ENCODE measurements at regions not wholly inside any gene's neighbourhood (a gene's known extent, or its start where the extent isn't known, plus 50 kb on each side); places are given as distances from the start of the nearest gene placed in this dataset.

DNA sequence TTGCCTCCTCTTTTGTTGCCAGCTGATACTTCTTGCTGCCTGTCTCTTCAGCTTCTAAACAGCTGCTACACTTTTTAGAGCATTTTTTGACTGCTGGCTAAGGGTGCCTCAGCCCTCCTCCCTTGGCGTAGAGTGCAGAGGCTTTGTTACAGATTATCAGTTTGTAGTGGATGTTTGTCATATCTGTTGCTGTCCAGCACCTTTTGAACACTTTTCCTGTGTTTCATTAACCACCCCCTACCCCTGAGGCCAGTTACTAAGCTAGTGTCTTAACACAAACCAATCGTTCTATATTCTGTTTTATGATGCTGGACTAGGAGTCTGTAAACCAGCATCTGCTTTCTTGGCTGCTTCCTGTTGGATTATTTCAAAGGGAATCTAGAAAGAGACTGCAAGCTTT is 441.5 kb downstream of the DNAH5 start:
- ATAC-seq (ENCODE audit: low read depth in 2 of 2) = no peak
- Histone ChIP-seq H3K27me3 (ENCODE audit: control insufficient read depth, insufficient read depth, low read length) (no peaks in the 10 kb centered on the region), H3K4me3 (ENCODE audit: low read depth, low read length) (no peak overlapping the region), H3K9me3 (ENCODE audit: control insufficient read depth in 2 of 2, low read length in 2 of 2) (no peaks in the 10 kb centered on the region), H3K4me1 (ENCODE audit: control insufficient read depth, insufficient read depth, low read length, poor library complexity, severe bottlenecking) (no peaks in the 10 kb centered on the region), H3K36me3 (ENCODE audit: control insufficient read depth, insufficient read depth, low read length) (no peaks in the 10 kb centered on the region), H3K27ac (ENCODE audit: insufficient read depth, low read length, poor library complexity, severe bottlenecking) (no peak overlapping the region)
- DNase-seq = no peak
- H3K9me3 Mint-ChIP-seq = peaks cover 5 to 15% (median 10%) of the 10 kb centered on the region in 7 donors
- peaks cover 0 to 7% (median 0%) of the 10 kb centered on the region in 4 donors for H3K4me1 Mint-ChIP-seq
- H3K27me3 Mint-ChIP-seq = no peaks in the 10 kb centered on the region
- no peak overlapping the region for H3K27ac Mint-ChIP-seq
- no peaks in the 10 kb centered on the region for H3K36me3 Mint-ChIP-seq
- H3K4me3 Mint-ChIP-seq = no peak overlapping the region

- peaks cover 0 to 2% (median 0%) of the 10 kb centered on the region in 4 donors for H3K4me1 Mint-ChIP-seq
- H3K27ac ChIP-seq (ENCODE audit: insufficient read depth, low read length, poor library complexity, severe bottlenecking) = no peak overlapping the region
- H3K4me3 Mint-ChIP-seq = no peak overlapping the region
- H3K27me3 ChIP-seq (ENCODE audit: control insufficient read depth, insufficient read depth, low read length) = no peaks in the 10 kb centered on the region
- H3K4me1 ChIP-seq (ENCODE audit: control insufficient read depth, insufficient read depth, low read length, poor library complexity, severe bottlenecking) = no peaks in the 10 kb centered on the region
- no peak overlapping the region for H3K4me3 ChIP-seq (ENCODE audit: low read depth, low read length)
- H3K36me3 ChIP-seq (ENCODE audit: control insufficient read depth, insufficient read depth, low read length) = no peaks in the 10 kb centered on the region
- H3K36me3 Mint-ChIP-seq = no peaks in the 10 kb centered on the region
- peaks cover 1 to 20% (median 8%) of the 10 kb centered on the region in 7 donors for H3K9me3 Mint-ChIP-seq
- no peaks in the 10 kb centered on the region for H3K27me3 Mint-ChIP-seq
- no peak for ATAC-seq (ENCODE audit: low read depth in 2 of 2)
- no peak for DNase-seq
- H3K9me3 ChIP-seq (ENCODE audit: control insufficient read depth in 2 of 2, low read length in 2 of 2) = no peaks in the 10 kb centered on the region
- no peak overlapping the region for H3K27ac Mint-ChIP-seq
Measured at GRCh38 chr5:13501176-13501575, 443.3 kb downstream of the DNAH5 start.

GRCh38 chr5:13498279-13498678 is 446.2 kb downstream of the DNAH5 start:
- Histone ChIP-seq H3K36me3 (ENCODE audit: control insufficient read depth, insufficient read depth, low read length) (no peaks in the 10 kb centered on the region), H3K9me3 (ENCODE audit: control insufficient read depth in 2 of 2, low read length in 2 of 2) (no peaks in the 10 kb centered on the region), H3K27ac (ENCODE audit: insufficient read depth, low read length, poor library complexity, severe bottlenecking) (no peak overlapping the region), H3K4me1 (ENCODE audit: control insufficient read depth, insufficient read depth, low read length, poor library complexity, severe bottlenecking) (no peaks in the 10 kb centered on the region), H3K4me3 (ENCODE audit: low read depth, low read length) (no peak overlapping the region), H3K27me3 (ENCODE audit: control insufficient read depth, insufficient read depth, low read length) (no peaks in the 10 kb centered on the region)
- Mint-ChIP-seq H3K9me3 (peaks cover 1 to 25% (median 10%) of the 10 kb centered on the region in 7 donors), H3K4me1 (no peaks in the 10 kb centered on the region), H3K27me3 (no peaks in the 10 kb centered on the region), H3K36me3 (no peaks in the 10 kb centered on the region), H3K4me3 (no peak overlapping the region), H3K27ac (no peak overlapping the region)
- ATAC-seq (ENCODE audit: low read depth in 2 of 2) (no peak), DNase-seq (no peak)

DNA sequence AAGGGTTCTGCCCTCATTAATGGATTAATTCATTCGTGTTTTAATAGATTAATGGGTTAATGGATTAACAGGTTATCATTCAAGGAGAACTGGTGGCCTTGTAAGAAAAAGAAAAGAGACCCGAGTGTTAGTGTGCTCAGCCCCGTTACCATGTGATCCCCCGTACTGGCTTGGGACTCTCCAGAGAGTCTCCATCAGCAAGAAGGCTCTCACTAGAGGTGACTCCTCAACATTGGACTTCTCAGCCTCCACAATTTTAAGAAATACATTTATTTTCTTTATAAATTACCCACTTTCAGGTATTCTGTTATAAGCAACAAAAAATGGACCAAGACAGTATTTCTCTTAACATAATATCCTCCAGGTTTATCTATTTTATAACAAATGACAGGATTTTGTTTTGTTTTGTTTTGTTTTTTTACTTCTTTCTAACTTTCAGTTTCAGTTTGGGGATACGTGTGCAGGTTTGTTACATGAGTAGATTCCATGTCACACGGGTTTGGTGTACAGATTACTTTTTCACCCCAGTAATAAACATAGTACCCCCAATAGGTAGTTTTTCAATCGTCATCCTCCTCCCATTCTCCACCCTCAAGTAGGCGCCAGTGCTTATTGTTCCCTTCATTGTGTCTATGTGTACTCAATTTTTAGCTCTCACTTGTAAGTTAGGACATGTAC is 456.1 kb downstream of the DNAH5 start:
- Histone ChIP-seq H3K27ac (ENCODE audit: insufficient read depth, low read length, poor library complexity, severe bottlenecking) (no peak overlapping the region), H3K9me3 (ENCODE audit: control insufficient read depth in 2 of 2, low read length in 2 of 2) (no peaks in the 10 kb centered on the region), H3K27me3 (ENCODE audit: control insufficient read depth, insufficient read depth, low read length) (no peaks in the 10 kb centered on the region), H3K4me3 (ENCODE audit: low read depth, low read length) (no peak overlapping the region), H3K4me1 (ENCODE audit: control insufficient read depth, insufficient read depth, low read length, poor library complexity, severe bottlenecking) (no peaks in the 10 kb centered on the region), H3K36me3 (ENCODE audit: control insufficient read depth, insufficient read depth, low read length) (no peaks in the 10 kb centered on the region)
- Mint-ChIP-seq H3K4me1 (peaks cover 0 to 3% (median 0%) of the 10 kb centered on the region in 4 donors), H3K36me3 (no peaks in the 10 kb centered on the region), H3K4me3 (no peak overlapping the region), H3K27ac (no peak overlapping the region), H3K27me3 (no peaks in the 10 kb centered on the region), H3K9me3 (peaks cover 0 to 18% (median 7%) of the 10 kb centered on the region in 7 donors)
- ATAC-seq (ENCODE audit: low read depth in 2 of 2) = no peak
- DNase-seq = no peak

- Histone ChIP-seq H3K27ac (ENCODE audit: insufficient read depth, low read length, poor library complexity, severe bottlenecking) (no peak overlapping the region), H3K4me3 (ENCODE audit: low read depth, low read length) (no peak overlapping the region), H3K27me3 (ENCODE audit: control insufficient read depth, insufficient read depth, low read length) (no peaks in the 10 kb centered on the region), H3K4me1 (ENCODE audit: control insufficient read depth, insufficient read depth, low read length, poor library complexity, severe bottlenecking) (no peaks in the 10 kb centered on the region), H3K36me3 (ENCODE audit: control insufficient read depth, insufficient read depth, low read length) (no peaks in the 10 kb centered on the region), H3K9me3 (ENCODE audit: control insufficient read depth in 2 of 2, low read length in 2 of 2) (no peaks in the 10 kb centered on the region)
- no peak for DNase-seq
- no peaks in the 10 kb centered on the region for H3K27me3 Mint-ChIP-seq
- no peak for ATAC-seq (ENCODE audit: low read depth in 2 of 2)
- no peak overlapping the region for H3K4me3 Mint-ChIP-seq
- peaks cover 0 to 8% (median 3%) of the 10 kb centered on the region in 7 donors for H3K9me3 Mint-ChIP-seq
- no peaks in the 10 kb centered on the region for H3K36me3 Mint-ChIP-seq
- H3K27ac Mint-ChIP-seq = no peak overlapping the region
- H3K4me1 Mint-ChIP-seq = no peaks in the 10 kb centered on the region
Measured at GRCh38 chr5:13480834-13481233, 463.7 kb downstream of the DNAH5 start.

DNA sequence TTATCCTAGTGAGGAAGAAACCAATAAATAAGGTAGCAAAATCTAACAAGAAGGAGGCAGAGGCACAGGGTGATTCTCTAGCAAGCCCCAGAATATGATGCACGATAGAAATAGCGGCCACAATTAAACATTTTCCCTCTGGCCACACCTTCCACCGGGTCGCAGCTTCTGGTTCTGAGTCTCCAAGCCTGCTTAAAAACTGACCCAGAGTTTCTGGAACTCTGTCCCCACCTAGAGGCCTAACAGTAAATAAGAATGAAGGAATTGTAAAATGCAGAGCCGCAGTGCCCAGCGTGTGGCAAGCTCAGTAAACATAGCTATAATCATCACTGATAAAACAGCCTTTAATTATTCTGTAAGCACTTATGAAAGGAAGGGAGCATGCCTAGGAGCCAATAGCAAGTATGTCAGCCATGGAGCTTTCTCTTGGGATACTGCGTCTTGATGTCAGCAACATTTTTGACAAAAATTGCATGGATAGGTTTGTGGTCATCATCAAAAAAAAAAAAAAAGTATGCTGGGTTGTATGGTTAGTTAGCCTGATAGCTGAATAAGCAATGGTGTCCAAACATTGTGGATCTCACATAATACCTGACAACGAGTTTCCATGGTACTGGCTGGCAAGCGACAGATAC is 465.5 kb downstream of the DNAH5 start:
- no peak overlapping the region for H3K27ac ChIP-seq (ENCODE audit: insufficient read depth, low read length, poor library complexity, severe bottlenecking)
- Mint-ChIP-seq H3K4me1 (no peaks in the 10 kb centered on the region), H3K4me3 (no peak overlapping the region), H3K9me3 (peaks cover 0 to 8% (median 2%) of the 10 kb centered on the region in 7 donors), H3K36me3 (no peaks in the 10 kb centered on the region), H3K27ac (no peak overlapping the region), H3K27me3 (no peaks in the 10 kb centered on the region)
- H3K9me3 ChIP-seq (ENCODE audit: control insufficient read depth in 2 of 2, low read length in 2 of 2) = no peaks in the 10 kb centered on the region
- ATAC-seq (ENCODE audit: low read depth in 2 of 2) (no peak), DNase-seq (no peak)
- no peaks in the 10 kb centered on the region for H3K36me3 ChIP-seq (ENCODE audit: control insufficient read depth, insufficient read depth, low read length)
- H3K4me1 ChIP-seq (ENCODE audit: control insufficient read depth, insufficient read depth, low read length, poor library complexity, severe bottlenecking) = no peaks in the 10 kb centered on the region
- H3K4me3 ChIP-seq (ENCODE audit: low read depth, low read length) = no peak overlapping the region
- no peaks in the 10 kb centered on the region for H3K27me3 ChIP-seq (ENCODE audit: control insufficient read depth, insufficient read depth, low read length)

GRCh38 chr5:13477118-13477737 is 467.3 kb downstream of the DNAH5 start:
- no peak overlapping the region for H3K4me3 Mint-ChIP-seq

More at GRCh38 chr5:13477118-13477737, 467.3 kb downstream of the DNAH5 start:
- Mint-ChIP-seq H3K9me3 (peaks cover 0 to 7% (median 5%) of the 10 kb centered on the region in 7 donors), H3K4me1 (no peaks in the 10 kb centered on the region), H3K36me3 (no peaks in the 10 kb centered on the region), H3K27me3 (no peaks in the 10 kb centered on the region), H3K27ac (no peak overlapping the region)
- no peaks in the 10 kb centered on the region for H3K36me3 ChIP-seq (ENCODE audit: control insufficient read depth, insufficient read depth, low read length)
- no peaks in the 10 kb centered on the region for H3K9me3 ChIP-seq (ENCODE audit: control insufficient read depth in 2 of 2, low read length in 2 of 2)
- no peak for DNase-seq
- H3K4me3 ChIP-seq (ENCODE audit: low read depth, low read length) = no peak overlapping the region
- no peak overlapping the region for H3K27ac ChIP-seq (ENCODE audit: insufficient read depth, low read length, poor library complexity, severe bottlenecking)
- H3K27me3 ChIP-seq (ENCODE audit: control insufficient read depth, insufficient read depth, low read length) = no peaks in the 10 kb centered on the region
- ATAC-seq (ENCODE audit: low read depth in 2 of 2) = no peak
- no peaks in the 10 kb centered on the region for H3K4me1 ChIP-seq (ENCODE audit: control insufficient read depth, insufficient read depth, low read length, poor library complexity, severe bottlenecking)
